GM12872 (cell line): ENCODE measurements at regions not wholly inside any gene's neighbourhood (a gene's known extent, or its start where the extent isn't known, plus 50 kb on each side); places are given as distances from the start of the nearest gene placed in this dataset.

Source experiments
- CTCF ChIP-seq: IDR thresholded peaks from 3 replicates; pipeline ENCODE4 v1.5.1; 2011; ENCODE audit warnings: low read depth, mild to moderate bottlenecking, low read length, moderate library complexity; ENCODE audit not compliant: insufficient read depth

DNA sequence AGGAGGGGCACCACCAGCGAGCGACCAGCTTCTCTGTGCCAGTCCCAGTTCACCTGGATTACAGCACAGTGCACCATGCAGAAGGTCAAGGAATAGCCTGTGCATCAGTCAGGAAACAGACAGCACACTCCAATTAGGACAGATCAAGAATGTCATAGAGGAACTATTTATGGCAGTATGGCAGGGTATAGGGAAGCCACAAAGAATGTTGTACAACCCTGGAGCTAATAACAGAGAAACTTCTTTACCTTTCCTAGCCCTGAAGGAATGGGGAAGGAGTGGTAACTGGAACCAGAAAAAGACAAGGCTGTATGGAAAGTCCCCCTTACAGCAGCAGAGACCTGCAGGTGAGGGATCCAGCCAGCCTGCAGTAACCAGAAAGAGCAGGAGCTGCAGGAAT, 87.8 kb upstream of the USP24 start:
- TF ChIP-seq CTCF: no peak

DNA sequence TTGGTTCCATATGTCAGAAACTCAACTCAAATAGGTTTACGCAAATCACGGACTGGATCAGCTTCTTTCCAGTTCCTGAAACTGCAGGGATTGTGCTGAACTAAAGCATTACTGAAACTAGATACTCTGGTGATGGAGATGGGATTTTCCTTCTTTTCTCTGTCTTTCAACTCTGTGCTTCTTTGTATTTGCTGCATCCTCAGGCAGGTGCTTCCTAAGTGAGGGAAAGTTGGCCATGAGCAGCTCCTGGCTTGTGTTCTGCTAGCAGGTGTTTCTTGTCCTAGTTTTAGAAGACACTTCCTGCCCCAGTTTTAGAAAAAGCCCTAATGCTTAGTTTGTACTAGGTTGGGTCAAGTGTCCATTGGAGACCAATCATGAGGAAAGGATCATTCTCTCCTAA, 86.7 kb upstream of the USP24 start:
- no peak for TF ChIP-seq CTCF

DNA sequence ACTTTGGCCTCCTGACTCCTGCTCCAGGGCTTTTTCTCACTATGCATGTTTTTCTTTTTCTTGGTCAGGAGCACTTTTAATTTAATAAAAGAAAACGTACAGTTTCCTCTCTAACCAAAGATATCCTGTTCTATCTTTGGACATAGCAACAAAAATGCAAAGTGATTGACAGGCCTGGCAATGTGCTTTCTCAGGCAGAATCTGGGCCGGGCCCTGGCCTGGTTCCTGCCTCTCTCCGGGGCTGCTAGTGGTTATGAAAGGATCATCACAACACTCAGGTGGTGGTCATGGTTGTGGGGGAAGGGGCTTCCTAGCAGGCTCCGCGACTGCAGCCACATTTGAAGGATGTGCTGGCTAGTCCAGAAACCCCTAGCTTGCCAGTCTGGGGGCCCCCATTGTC, 85.8 kb upstream of the USP24 start:
- no peak for TF ChIP-seq CTCF

GRCh38 chr1:55298167-55298894, 83.2 kb upstream of the USP24 start:
- no peak for TF ChIP-seq CTCF

GRCh38 chr1:55289614-55290013, 74.5 kb upstream of the USP24 start:
- TF ChIP-seq CTCF: peak; percentile 25; the same call in 1 of the 3 replicates

- no peak for TF ChIP-seq CTCF
These were observed 73.9 kb upstream of the USP24 start for GRCh38 chr1:55289042-55289441.

DNA sequence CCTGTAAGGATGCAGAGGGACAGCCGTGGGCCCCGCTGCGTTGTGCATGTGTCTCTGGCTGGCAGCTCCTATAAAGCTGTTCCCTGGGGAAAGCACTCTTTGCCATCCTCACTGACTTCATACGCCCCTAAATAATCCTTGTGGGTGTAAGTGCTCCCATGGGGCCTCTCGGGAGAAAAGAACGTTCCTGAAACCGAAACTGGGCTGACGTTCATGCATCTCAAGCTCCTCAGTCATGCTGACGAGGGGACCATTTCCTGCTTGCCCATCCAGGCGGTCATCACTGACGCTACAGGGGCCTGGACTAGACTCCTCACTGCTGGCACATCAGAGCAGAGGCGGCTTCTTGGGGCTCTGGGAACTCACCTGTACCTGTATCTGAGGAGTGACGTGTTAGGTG, 73.1 kb upstream of the USP24 start:
- no peak for TF ChIP-seq CTCF
